GM19099 (cell line): ENCODE measurements at regions not wholly inside any gene's neighbourhood (a gene's known extent, or its start where the extent isn't known, plus 50 kb on each side); places are given as distances from the start of the nearest gene placed in this dataset.

Experiments
- POLR2A ChIP-seq: IDR thresholded peaks from 3 replicates; pipeline ENCODE4 v1.6.1; 2011; ENCODE audit warnings: low read depth; ENCODE audit not compliant: insufficient read length; ENCODE audit errors: extremely low read depth

- TF ChIP-seq POLR2A: no peak
These were observed 346.4 kb upstream of the ATP2B1 start for GRCh38 chr12:90055071-90055470.

DNA sequence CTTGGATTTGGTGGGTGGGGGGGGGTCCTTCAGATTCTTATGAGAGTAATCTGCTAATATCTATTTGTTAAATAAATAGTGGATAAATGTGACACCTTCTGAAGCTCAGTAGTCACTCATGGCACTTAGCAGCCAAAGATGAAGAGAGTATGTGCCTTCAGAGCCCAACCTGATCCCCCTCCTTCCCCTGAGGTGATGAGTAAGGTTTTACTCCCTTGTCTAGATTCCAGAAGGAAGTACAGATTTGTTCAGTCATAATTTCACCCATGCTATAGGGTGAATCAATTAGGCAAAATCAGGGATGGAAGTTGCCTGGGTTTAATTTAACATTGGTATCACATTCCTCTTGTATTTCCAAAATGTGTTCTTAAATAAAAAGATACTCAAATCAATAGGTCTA, 340.3 kb upstream of the ATP2B1 start:
- no peak for TF ChIP-seq POLR2A

DNA sequence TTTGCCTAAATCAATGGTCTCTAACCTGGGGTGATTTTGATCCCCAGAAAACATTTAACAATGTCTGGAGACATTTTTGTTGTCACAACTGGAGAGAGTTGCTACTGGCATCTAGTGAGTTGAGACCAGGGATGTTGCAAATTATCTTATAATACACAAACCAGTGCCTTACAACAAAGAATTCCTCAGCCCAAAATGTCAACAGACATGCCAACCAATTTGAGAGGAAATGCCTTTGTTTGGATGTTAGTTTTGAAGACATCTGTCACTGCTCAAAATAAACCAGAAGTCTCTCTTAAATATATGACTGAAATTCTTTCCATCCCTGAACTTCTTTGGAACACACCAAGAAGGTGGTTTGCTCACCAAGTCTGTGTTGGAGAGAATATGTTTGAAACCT, 336.9 kb upstream of the ATP2B1 start:
- TF ChIP-seq POLR2A: no peak

DNA sequence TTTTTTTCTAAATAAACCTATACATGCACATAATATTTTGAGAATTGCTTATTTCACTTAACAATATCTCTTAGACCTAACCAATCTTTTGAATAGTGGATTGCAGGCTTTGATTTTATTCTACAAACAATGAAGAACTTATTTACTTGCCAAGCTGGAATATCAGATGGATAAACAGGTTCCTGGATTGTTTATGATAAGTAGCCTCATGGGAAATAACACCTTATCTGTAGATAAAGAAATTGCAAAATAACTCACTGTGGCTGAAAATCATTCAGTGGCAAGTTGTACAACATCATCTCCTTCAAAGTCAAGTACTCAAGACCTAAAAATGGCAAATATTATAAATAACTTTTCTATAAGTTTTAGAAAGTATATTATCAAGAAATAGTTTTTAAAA, 335.4 kb upstream of the ATP2B1 start:
- TF ChIP-seq POLR2A: no peak

- TF ChIP-seq POLR2A: no peak
These were observed 334.4 kb upstream of the ATP2B1 start for GRCh38 chr12:90042920-90043641.

- no peak for TF ChIP-seq POLR2A
These were observed 329.7 kb upstream of the ATP2B1 start for GRCh38 chr12:90038289-90038688.

DNA sequence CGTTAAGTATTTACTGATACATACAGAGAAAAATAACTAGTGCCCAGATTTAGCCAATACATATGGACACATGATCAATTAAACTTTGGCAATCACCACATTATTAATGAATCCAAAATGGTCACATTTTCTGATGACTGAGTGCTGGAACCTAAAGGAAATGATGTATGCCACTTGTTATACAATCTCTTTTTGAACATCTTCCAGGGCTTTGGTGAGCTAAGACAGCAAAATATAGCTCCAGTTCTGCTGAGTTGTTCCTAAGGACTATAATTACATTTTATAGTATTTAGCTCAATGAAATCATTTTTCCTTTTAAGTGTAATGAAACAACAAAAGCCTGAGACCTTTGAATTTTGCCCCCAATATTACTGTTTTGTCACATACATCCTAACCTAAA, 329.1 kb upstream of the ATP2B1 start:
- no peak for TF ChIP-seq POLR2A

- no peak for TF ChIP-seq POLR2A
These were observed 328.0 kb upstream of the ATP2B1 start for GRCh38 chr12:90036637-90037036.

DNA sequence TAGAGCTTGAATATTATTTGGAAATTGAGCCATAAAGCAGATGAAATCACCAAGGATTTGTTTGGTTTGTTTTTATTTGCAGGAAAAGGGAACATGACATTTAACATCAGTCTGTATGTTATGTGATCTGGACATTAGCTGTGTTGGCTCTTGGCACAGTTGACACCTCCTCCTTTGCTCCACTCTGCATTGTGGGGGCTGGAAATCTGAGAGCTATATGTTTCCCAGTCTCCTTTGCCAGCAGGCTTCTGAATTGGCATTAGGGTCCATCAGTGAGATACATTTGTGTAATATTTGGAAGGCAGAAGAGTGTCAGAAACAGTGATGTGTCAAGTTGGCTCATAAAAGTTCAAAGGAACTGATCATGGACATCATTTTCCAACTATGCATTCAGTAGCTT, 322.1 kb upstream of the ATP2B1 start:
- no peak for TF ChIP-seq POLR2A

DNA sequence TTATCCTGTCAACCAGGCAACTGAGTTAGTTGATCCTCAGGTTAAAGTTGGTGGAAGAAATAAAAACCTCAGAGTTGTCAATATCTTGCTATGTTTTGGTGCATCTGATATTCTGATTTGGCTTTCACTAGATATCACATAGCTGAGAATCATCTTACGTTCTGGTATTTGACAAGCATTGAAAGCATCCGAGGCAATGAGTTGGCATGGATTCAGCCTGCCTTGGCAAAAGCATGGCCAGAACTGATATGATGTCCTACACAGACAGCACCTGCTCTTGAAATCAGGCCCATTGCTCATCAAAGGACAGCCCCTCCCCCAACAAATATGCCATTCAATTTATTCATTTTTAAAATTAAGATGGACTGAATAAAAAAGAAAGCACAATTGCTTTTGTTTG, 320.7 kb upstream of the ATP2B1 start:
- TF ChIP-seq POLR2A: no peak

DNA sequence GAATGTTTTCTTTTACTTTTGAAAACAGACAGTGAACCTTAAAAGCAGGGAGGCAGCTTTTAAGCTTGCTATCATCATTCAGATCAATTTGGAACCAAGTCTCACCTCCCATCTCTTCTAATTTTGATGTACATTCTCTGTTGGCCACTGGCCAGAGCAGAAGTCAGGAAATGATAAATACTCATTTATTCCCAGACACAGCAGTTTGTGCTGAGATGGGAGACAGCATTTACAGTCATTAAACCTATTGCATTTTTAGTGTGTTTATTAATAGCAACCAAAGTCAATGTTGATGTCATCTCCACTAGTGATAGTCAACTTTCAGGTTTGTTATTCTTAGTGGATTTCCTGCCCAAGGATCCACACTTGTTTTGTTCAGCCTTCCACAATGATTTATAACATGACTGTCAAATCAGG, 320.0 kb upstream of the ATP2B1 start:
- TF ChIP-seq POLR2A: no peak

DNA sequence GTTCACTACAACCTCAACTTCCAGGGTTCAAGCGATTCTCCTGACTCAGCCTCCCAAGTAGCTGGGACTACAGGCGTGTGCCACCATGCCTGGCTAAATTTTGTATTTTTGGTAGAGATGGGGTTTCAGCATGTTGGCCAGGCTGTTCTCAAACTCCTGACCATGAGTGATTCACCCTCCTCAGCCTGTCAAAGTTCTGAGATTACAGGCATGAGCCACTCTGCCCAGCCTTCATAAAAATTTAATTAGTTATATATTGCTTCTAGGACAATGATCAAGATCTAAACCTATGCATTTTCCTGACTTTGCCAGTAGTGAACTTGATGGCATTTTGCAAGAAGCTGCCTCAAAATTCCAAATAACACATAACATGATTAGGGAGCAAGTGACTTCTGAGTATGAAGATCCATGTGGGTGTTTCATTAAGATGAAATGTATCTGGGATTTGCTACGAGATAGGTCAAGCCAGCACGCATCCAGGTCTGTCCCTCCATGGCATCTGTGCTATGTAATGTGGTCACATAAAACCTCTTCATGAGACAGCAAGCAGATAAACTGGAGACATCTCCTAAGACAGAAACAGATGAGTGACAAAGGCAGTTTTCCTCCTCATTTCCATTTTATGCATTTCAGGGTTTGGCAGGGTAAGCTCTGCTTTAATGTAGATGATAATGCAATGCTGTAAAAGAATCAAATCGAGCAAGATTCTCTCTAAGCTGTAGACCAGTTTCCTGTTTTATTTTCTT, 319.4 kb upstream of the ATP2B1 start:
- TF ChIP-seq POLR2A: no peak

- TF ChIP-seq POLR2A: no peak
These were observed 318.4 kb upstream of the ATP2B1 start for GRCh38 chr12:90027041-90027440.

GRCh38 chr12:90026516-90026915, 317.9 kb upstream of the ATP2B1 start:
- TF ChIP-seq POLR2A: no peak

GRCh38 chr12:90024262-90024661, 315.6 kb upstream of the ATP2B1 start:
- no peak for TF ChIP-seq POLR2A

- TF ChIP-seq POLR2A: no peak
These were observed 314.7 kb upstream of the ATP2B1 start for GRCh38 chr12:90023207-90023900.
